K562 (cell line): ENCODE measurements at regions not wholly inside any gene's neighbourhood (a gene's known extent, or its start where the extent isn't known, plus 50 kb on each side); places are given as distances from the start of the nearest gene placed in this dataset.

ENCODE experiments used
- ATAC-seq: fragments of 200-7000 bp; cut with Tn5 transposase; 3 replicates; pipeline ENCODE4 v1.9.1; 2020; ENCODE audit warnings: moderate library complexity
- BruUV-seq: library from RNA; stranded (reverse); fragments of 400-500 nt; replicated peaks from 2 replicates; lab custom pipeline; 2021; lab: Mats Ljungman, UMichigan
- CTCF ChIA-PET: fragments of 300-600 bp; formaldehyde crosslinking; extraction: SDS; loops from one replicate; lab custom pipeline; 2021; ENCODE audit warnings: low intra/inter-chr PET ratio; lab: Yijun Ruan, JAX
- POLR2A ChIA-PET: fragments of 300-600, 350-650 bp; sonication (Branson Sonifier 250); formaldehyde crosslinking; extraction: SDS; loops from one replicate; lab custom pipeline; 2021; ENCODE audit warnings: antibody characterized with exemption, inconsistent platforms; lab: Yijun Ruan, JAX
- DNase-seq, 4 experiments: peaks; one replicate each; pipeline versions ENCODE4 v3.0.0 to v3.0.0-alpha.2; 2011 to 2018; ENCODE audit warnings: low spot score in 3 of 4, mixed read lengths in 3 of 4; ENCODE audit errors: extremely low read depth in 1 of 4
- FAIRE-seq: peaks from 2 replicates; lab custom pipeline; 2011; peaks lifted over from hg19 to GRCh38; lab: Jason Lieb, UNC
- H2AFZ ChIP-seq: 2 replicates; pipeline ENCODE4 v1.6.0; 2011; ENCODE audit warnings: low read depth, low read length, control low read depth, inconsistent platforms
- H3K27ac ChIP-seq: fragments of 200-600 bp; 3 replicates; pipeline ENCODE4 v1.8.0; 2011; ENCODE audit warnings: low read depth, mild to moderate bottlenecking, control low read depth, inconsistent platforms, low read length, moderate library complexity, mixed read lengths; ENCODE audit errors: extremely low read depth
- H3K27me3 ChIP-seq, 2 experiments: fragments of 300-600 bp in 1 of 2; 2 replicates in 1 of 2; 3 replicates in 1 of 2; pipeline versions ENCODE4 v1.6.0 to v1.8.0; 2011; ENCODE audit warnings: inconsistent platforms in 2 of 2, low read length in 2 of 2, mild to moderate bottlenecking in 1 of 2, mixed read lengths in 1 of 2, moderate library complexity in 1 of 2; ENCODE audit not compliant: control insufficient read depth in 2 of 2, insufficient read depth in 2 of 2
- H3K36me3 ChIP-seq: fragments of 300-600 bp; 3 replicates; pipeline ENCODE4 v1.8.0; 2011; ENCODE audit warnings: mild to moderate bottlenecking, low read length, inconsistent platforms; ENCODE audit not compliant: control insufficient read depth, insufficient read depth
- H3K4me1 ChIP-seq, 2 experiments: fragments of 200-600 bp in 1 of 2; replicated peaks in 1 of 2; 2 replicates in 1 of 2; 3 replicates in 1 of 2; pipeline versions ENCODE4 v1.5.1 to v1.8.0; 2011; ENCODE audit warnings: inconsistent platforms in 2 of 2, low read length in 2 of 2, mild to moderate bottlenecking in 1 of 2, mixed read lengths in 1 of 2, moderate library complexity in 1 of 2; ENCODE audit not compliant: control insufficient read depth in 2 of 2, insufficient read depth in 2 of 2
- H3K4me2 ChIP-seq: 2 replicates; pipeline ENCODE4 v1.6.1; 2011; ENCODE audit warnings: low read length, control low read depth, inconsistent platforms, mixed read lengths; ENCODE audit not compliant: insufficient read depth
- H3K4me3 ChIP-seq: fragments of 200-600 bp; sonication (generic), shearing (Covaris generic); 2 replicates; pipeline ENCODE4 v1.5.1; 2016; ENCODE audit warnings: control low read depth, inconsistent platforms
- H3K79me2 ChIP-seq: fragments of 200-600 bp; 3 replicates; pipeline ENCODE4 v1.8.0; 2011; ENCODE audit warnings: low read length, inconsistent platforms; ENCODE audit not compliant: control insufficient read depth, insufficient read depth
- H3K9ac ChIP-seq, 2 experiments: 2 replicates each; pipeline versions ENCODE4 v1.6.0 to v1.6.1; 2011; ENCODE audit warnings: low read depth in 2 of 2, low read length in 2 of 2, control low read depth in 1 of 2, inconsistent platforms in 1 of 2, mild to moderate bottlenecking in 1 of 2, mixed read lengths in 1 of 2; ENCODE audit not compliant: insufficient read depth in 1 of 2
- H3K9me1 ChIP-seq: one replicate; pipeline ENCODE4 v1.6.0; 2011; ENCODE audit warnings: inconsistent platforms, mild to moderate bottlenecking, low read length, moderate library complexity; ENCODE audit not compliant: control insufficient read depth, insufficient read depth
- H3K9me3 ChIP-seq: replicated peaks from 2 replicates; pipeline ENCODE4 v1.5.1; 2011; ENCODE audit warnings: low read depth, low read length, inconsistent platforms; ENCODE audit not compliant: control insufficient read depth, insufficient read depth
- H4K20me1 ChIP-seq: replicated peaks from 2 replicates; pipeline ENCODE4 v1.6.1; 2011; ENCODE audit warnings: low read length, inconsistent platforms, mixed read lengths; ENCODE audit not compliant: control insufficient read depth, insufficient read depth
- EGR1 ChIP-seq: fragments of 450-650 bp; conservative IDR thresholded peaks from 2 replicates; pipeline ENCODE4 v1.6.1; 2017; ENCODE audit warnings: mild to moderate bottlenecking
- TAF7 ChIP-seq: fragments of 450-650 bp; IDR thresholded peaks from 2 replicates; pipeline ENCODE4 v1.6.1; 2016; ENCODE audit warnings: missing genetic modification characterization, missing compliant biosample characterization
- WGBS: fragments of 100-300 bp; shearing (Covaris generic); methylation state at CpG from one replicate; pipeline ENCODE4 v1.1.6; 2016; ENCODE audit warnings: low coverage, mixed read lengths; ENCODE audit not compliant: insufficient coverage; ENCODE audit errors: missing lambda C conversion rate; 5-methylcytosine and 5-hydroxymethylcytosine counted together
- in situ Hi-C: fragments of 300-500 bp; cut with MboI; formaldehyde crosslinking; loops from 4 replicates; pipeline ENCODE4 v1.15.0; 2018; ENCODE audit warnings: inconsistent platforms, mixed read lengths
- intact Hi-C: fragments of 100-400 bp; cut with micrococcal nuclease; formaldehyde crosslinking; loops from 2 replicates; pipeline ENCODE4 v1.14.2; 2022
- TF ChIP-seq, protein P1 (sequence below): fragments of 450-650 bp; IDR thresholded peaks from 2 replicates; pipeline ENCODE4 v1.6.1; 2016; ENCODE audit warnings: low read depth

- no peaks in the 10 kb centered on the region for H3K27me3 ChIP-seq
- H4K20me1 ChIP-seq, result no peaks in the 10 kb centered on the region
- BruUV-seq, result no TSS peak
- intact Hi-C loops, result no loop called here
- no peaks in the 10 kb centered on the region for H3K79me2 ChIP-seq
- ATAC-seq (no peak), FAIRE-seq (no peak), DNase-seq (no peak)
- TF ChIP-seq TAF7 (tag), result no peak
- H3K9me3 ChIP-seq, result no peaks in the 10 kb centered on the region
- POLR2A ChIA-PET, result interaction anchor here (0.7 kb wide), 1 partner anchor 26 kb away, joined by 3 read pairs; no protein-coding TSS in a partner anchor
- H3K36me3 ChIP-seq, result no peaks in the 10 kb centered on the region
- H3K27ac ChIP-seq, result no peak overlapping the region
- CTCF ChIA-PET, result no interaction called here
- in situ Hi-C loops, result no loop called here
- H2AFZ ChIP-seq, result no peak overlapping the region
- H3K9me1 ChIP-seq, result no peaks in the 10 kb centered on the region
- no peak overlapping the region for H3K9ac ChIP-seq
- H3K4me1 ChIP-seq, result no peaks in the 10 kb centered on the region
- H3K4me3 ChIP-seq, result no peak overlapping the region
- H3K4me2 ChIP-seq, result no peak overlapping the region
These were observed 1709.6 kb upstream of the WWC1 start for GRCh38 chr5:166581826-166582225.

DNA sequence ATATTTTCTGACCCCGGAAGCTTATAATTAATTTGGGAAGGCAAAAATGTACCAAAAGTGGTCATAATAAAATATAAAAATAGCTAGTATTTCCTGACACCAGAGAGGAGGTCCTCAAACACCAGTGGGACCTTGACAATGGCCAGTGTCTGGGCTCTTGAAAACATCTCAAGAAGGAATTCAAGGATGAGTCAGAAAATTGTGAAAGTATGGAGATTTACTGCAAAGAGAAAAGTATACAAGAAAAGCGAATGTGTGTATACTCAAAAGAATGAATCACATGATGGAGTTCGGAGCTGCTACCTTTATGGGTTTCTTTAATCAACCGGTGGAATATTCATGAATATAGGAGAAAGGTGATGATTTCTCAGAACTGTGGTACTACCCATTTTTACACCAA lies 1709.0 kb upstream of the WWC1 start:
- DNase-seq (no peak), ATAC-seq (no peak), FAIRE-seq (no peak)
- Histone ChIP-seq H3K79me2 (no peaks in the 10 kb centered on the region), H3K4me2 (no peak overlapping the region), H3K27me3 (no peaks in the 10 kb centered on the region), H3K36me3 (no peaks in the 10 kb centered on the region), H4K20me1 (no peaks in the 10 kb centered on the region), H3K4me1 (no peaks in the 10 kb centered on the region), H3K9me3 (no peaks in the 10 kb centered on the region), H3K27ac (no peak overlapping the region), H3K9ac (no peak overlapping the region), H3K4me3 (no peak overlapping the region), H3K9me1 (no peaks in the 10 kb centered on the region), H2AFZ (no peak overlapping the region)
- WGBS, result 0% methylated on average over 4 of the region's 4 CpGs
- ChIA-PET POLR2A (no interaction called here), CTCF (no interaction called here)
- BruUV-seq, result no TSS peak
- in situ Hi-C loops, result no loop called here
- intact Hi-C loops, result no loop called here
- no peak for TF ChIP-seq EGR1
- TF ChIP-seq, protein P1, sequence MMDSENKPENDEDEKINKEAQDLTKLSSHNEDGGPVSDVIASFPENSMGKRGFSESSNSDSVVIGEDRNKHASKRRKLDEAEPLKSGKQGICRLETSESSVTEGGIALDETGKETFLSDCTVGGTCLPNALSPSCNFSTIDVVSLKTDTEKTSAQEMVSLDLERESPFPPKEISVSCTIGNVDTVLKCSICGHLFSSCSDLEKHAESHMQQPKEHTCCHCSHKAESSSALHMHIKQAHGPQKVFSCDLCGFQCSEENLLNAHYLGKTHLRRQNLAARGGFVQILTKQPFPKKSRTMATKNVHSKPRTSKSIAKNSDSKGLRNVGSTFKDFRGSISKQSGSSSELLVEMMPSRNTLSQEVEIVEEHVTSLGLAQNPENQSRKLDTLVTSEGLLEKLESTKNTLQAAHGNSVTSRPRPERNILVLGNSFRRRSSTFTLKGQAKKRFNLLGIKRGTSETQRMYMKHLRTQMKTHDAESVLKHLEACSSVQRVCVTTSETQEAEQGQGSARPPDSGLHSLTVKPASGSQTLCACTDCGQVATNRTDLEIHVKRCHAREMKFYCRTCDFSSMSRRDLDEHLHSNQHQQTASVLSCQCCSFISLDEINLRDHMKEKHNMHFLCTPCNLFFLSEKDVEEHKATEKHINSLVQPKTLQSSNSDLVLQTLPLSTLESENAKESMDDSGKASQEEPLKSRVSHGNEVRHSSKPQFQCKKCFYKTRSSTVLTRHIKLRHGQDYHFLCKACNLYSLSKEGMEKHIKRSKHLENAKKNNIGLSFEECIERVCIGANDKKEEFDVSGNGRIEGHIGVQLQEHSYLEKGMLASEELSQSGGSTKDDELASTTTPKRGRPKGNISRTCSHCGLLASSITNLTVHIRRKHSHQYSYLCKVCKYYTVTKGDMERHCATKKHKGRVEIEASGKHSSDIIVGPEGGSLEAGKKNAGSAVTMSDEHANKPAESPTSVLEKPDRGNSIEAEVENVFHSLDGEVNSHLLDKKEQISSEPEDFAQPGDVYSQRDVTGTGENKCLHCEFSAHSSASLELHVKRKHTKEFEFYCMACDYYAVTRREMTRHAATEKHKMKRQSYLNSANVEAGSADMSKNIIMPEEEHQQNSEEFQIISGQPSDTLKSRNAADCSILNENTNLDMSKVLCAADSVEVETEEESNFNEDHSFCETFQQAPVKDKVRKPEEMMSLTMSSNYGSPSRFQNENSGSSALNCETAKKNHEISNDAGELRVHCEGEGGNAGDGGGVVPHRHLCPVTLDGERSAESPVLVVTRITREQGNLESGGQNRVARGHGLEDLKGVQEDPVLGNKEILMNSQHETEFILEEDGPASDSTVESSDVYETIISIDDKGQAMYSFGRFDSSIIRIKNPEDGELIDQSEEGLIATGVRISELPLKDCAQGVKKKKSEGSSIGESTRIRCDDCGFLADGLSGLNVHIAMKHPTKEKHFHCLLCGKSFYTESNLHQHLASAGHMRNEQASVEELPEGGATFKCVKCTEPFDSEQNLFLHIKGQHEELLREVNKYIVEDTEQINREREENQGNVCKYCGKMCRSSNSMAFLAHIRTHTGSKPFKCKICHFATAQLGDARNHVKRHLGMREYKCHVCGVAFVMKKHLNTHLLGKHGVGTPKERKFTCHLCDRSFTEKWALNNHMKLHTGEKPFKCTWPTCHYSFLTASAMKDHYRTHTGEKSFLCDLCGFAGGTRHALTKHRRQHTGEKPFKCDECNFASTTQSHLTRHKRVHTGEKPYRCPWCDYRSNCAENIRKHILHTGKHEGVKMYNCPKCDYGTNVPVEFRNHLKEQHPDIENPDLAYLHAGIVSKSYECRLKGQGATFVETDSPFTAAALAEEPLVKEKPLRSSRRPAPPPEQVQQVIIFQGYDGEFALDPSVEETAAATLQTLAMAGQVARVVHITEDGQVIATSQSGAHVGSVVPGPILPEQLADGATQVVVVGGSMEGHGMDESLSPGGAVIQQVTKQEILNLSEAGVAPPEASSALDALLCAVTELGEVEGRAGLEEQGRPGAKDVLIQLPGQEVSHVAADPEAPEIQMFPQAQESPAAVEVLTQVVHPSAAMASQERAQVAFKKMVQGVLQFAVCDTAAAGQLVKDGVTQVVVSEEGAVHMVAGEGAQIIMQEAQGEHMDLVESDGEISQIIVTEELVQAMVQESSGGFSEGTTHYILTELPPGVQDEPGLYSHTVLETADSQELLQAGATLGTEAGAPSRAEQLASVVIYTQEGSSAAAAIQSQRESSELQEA, result no peak
